ENCODE measurements at regions not wholly inside any gene's neighbourhood (a gene's known extent, or its start where the extent isn't known, plus 50 kb on each side); places are given as distances from the start of the nearest gene placed in this dataset.

- POLR2A ChIA-PET: no interaction called here
- no peaks in the 10 kb centered on the region for H3K9me2 ChIP-seq
- no peaks in the 10 kb centered on the region for H3K36me3 ChIP-seq (replicated peaks in 1 of 2; ENCODE audit: control insufficient read depth in 1 of 2, insufficient read depth in 2 of 2, low read length in 1 of 2)
- no peak overlapping the region for H3K27ac ChIP-seq (ENCODE audit: low read depth in 2 of 2, low read length in 1 of 2)
- no peaks in the 10 kb centered on the region for H3K4me1 ChIP-seq (ENCODE audit: control insufficient read depth in 1 of 2, insufficient read depth in 2 of 2, low read depth in 1 of 2, low read length in 1 of 2)
- no peaks in the 10 kb centered on the region for H3K27me3 ChIP-seq (ENCODE audit: insufficient read depth)
- no peaks in the 10 kb centered on the region for H4K20me1 ChIP-seq (ENCODE audit: insufficient read depth)
- H3K9me3 ChIP-seq: no peaks in the 10 kb centered on the region
- H3K4me3 ChIP-seq (ENCODE audit: low read depth in 2 of 2, low read length in 1 of 2): no peak overlapping the region
- TF ChIP-seq FOSL2 (IDR thresholded peaks at IDR 0.05; ENCODE audit: borderline replicate concordance, low read depth) (no peak), NRF1 (IDR thresholded peaks at IDR 0.05; ENCODE audit: low read depth, low read length) (no peak), SMC3 (IDR thresholded peaks at IDR 0.05; ENCODE audit: low read depth, low read length) (no peak), RXRA (IDR thresholded peaks at IDR 0.05; ENCODE audit: borderline replicate concordance, low read depth) (no peak), CHD2 (IDR thresholded peaks at IDR 0.05; ENCODE audit: low read length, partially characterized antibody) (no peak), YY1 (IDR thresholded peaks at IDR 0.05; ENCODE audit: low read depth) (no peak), EZH2phosphoT487 (IDR thresholded peaks at IDR 0.05; ENCODE audit: borderline replicate concordance, low read depth) (no peak), ELF1 (IDR thresholded peaks at IDR 0.05) (no peak), MXI1 (IDR thresholded peaks at IDR 0.05; ENCODE audit: low read depth, low read length) (no peak), RCOR1 (IDR thresholded peaks at IDR 0.05; ENCODE audit: low read length) (no peak), MAX (IDR thresholded peaks at IDR 0.05; ENCODE audit: low read depth) (no peak), NFIC (IDR thresholded peaks at IDR 0.05; ENCODE audit: borderline replicate concordance) (no peak), ZBTB33 (IDR thresholded peaks at IDR 0.05; ENCODE audit: borderline replicate concordance, low read depth) (no peak), RAD21 (IDR thresholded peaks at IDR 0.05; ENCODE audit: low read length) (no peak), TCF12 (IDR thresholded peaks at IDR 0.05) (no peak), FOXJ3 (CRISPR knock-in tag; IDR thresholded peaks at IDR 0.05) (no peak), IRF3 (IDR thresholded peaks at IDR 0.05; ENCODE audit: low read depth, low read length) (no peak), USF1 (IDR thresholded peaks at IDR 0.05; ENCODE audit: borderline replicate concordance, low read depth) (no peak)
- DNase-seq: no peak
- CTCF ChIA-PET: no interaction called here
- H3K9ac ChIP-seq: no peak overlapping the region
- no peaks in the 10 kb centered on the region for H3K79me2 ChIP-seq (ENCODE audit: insufficient read depth)
- no peak overlapping the region for H2AFZ ChIP-seq (ENCODE audit: low read depth)
- H3K4me2 ChIP-seq: no peak overlapping the region
- no peaks in the 10 kb centered on the region for H3F3A ChIP-seq (replicated peaks; ENCODE audit: insufficient read depth)
- 10% methylated on average over 1 of the region's 1 CpG for WGBS (ENCODE audit: low lambda C conversion rate)
These were observed 830.1 kb upstream of the TMEFF2 start for GRCh38 chr2:193024791-193025190.
